ENCODE measurements at regions not wholly inside any gene's neighbourhood (a gene's known extent, or its start where the extent isn't known, plus 50 kb on each side); places are given as distances from the start of the nearest gene placed in this dataset.

DNA sequence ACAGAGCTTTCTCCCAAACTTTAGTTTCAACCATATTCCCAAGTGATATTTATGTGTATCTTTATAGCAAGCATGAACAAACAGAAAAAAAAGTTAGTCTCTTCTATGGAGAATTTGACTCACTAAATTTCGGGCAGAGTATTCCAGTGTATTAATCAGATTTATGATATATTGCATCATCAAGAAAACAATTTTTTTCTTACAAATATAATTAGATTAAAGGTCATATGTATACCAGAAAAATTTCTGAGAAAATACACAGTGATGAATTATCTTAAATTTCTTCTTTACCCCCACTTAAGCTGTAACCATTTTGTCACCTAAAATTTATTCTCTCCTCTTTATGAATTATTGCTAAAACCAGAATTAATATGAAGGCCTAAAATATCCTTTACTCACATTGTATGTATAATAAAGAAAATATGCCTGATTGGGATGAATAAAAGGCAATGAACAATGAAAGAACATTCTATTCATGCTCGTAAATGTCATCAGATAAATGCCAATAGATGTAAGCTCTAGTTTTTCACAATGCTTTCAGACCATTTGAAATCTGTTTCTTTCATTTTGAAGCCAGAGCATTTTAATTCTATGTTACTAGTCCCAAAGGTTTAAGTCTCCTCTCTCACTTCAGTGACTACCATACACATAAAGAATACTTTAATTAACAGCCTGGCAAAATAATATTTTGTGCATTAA lies 192.1 kb downstream of the HGF start:
- no peak overlapping the region for H3K27ac Mint-ChIP-seq
- H3K36me3 Mint-ChIP-seq (ENCODE audit: low read depth) = no peaks in the 10 kb centered on the region
- no peak overlapping the region for H3K4me3 Mint-ChIP-seq
- H3K27me3 Mint-ChIP-seq (ENCODE audit: low read depth, poor library complexity) = no peaks in the 10 kb centered on the region
- no peak for DNase-seq
- H3K9me3 Mint-ChIP-seq = no peaks in the 10 kb centered on the region
- no peaks in the 10 kb centered on the region for H3K4me1 Mint-ChIP-seq
- TF ChIP-seq, protein P1, sequence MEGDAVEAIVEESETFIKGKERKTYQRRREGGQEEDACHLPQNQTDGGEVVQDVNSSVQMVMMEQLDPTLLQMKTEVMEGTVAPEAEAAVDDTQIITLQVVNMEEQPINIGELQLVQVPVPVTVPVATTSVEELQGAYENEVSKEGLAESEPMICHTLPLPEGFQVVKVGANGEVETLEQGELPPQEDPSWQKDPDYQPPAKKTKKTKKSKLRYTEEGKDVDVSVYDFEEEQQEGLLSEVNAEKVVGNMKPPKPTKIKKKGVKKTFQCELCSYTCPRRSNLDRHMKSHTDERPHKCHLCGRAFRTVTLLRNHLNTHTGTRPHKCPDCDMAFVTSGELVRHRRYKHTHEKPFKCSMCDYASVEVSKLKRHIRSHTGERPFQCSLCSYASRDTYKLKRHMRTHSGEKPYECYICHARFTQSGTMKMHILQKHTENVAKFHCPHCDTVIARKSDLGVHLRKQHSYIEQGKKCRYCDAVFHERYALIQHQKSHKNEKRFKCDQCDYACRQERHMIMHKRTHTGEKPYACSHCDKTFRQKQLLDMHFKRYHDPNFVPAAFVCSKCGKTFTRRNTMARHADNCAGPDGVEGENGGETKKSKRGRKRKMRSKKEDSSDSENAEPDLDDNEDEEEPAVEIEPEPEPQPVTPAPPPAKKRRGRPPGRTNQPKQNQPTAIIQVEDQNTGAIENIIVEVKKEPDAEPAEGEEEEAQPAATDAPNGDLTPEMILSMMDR (IDR thresholded peaks at IDR 0.05) = no peak

DNA sequence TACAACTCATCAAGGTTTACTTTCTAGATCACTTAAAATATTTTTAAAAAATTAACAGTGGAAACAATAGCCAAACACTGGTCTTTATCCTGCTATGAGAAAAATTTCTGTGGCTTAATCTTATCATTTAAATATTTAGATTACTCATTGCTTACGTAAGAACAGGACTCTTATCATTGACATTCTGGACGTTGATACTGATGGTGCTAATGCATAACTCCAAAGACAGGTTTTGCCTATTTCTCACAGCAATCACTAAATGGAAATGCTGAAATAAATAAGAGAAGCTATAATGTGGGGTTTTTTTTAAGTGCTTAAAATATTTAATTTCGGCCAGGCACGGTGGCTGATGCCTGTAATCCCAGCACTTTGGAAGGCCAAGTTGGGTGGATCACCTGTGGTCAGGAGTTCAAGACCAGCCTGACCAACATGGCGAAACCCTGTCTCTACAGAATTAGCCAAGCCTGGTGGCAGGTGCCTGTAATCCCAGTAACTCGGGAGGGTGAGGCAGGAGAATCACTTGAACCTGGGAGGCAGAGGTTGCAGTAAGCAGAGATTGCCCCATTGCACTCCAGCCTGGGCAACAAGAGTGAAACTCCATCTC lies 195.0 kb downstream of the HGF start:
- H3K9me3 Mint-ChIP-seq = no peaks in the 10 kb centered on the region
- H3K4me1 Mint-ChIP-seq = no peaks in the 10 kb centered on the region
- H3K4me3 Mint-ChIP-seq = no peak overlapping the region
- H3K27me3 Mint-ChIP-seq (ENCODE audit: low read depth, poor library complexity) = no peaks in the 10 kb centered on the region
- TF ChIP-seq, protein P1 (IDR thresholded peaks at IDR 0.05) = no peak
- H3K27ac Mint-ChIP-seq = no peak overlapping the region
- no peaks in the 10 kb centered on the region for H3K36me3 Mint-ChIP-seq (ENCODE audit: low read depth)
- no peak for DNase-seq

GRCh38 chr7:81573932-81574331 lies 195.9 kb downstream of the HGF start:
- H3K9me3 Mint-ChIP-seq = no peaks in the 10 kb centered on the region
- no peaks in the 10 kb centered on the region for H3K4me1 Mint-ChIP-seq
- no peak for DNase-seq
- H3K36me3 Mint-ChIP-seq (ENCODE audit: low read depth) = no peaks in the 10 kb centered on the region
- TF ChIP-seq, protein P1 (IDR thresholded peaks at IDR 0.05) = no peak
- no peak overlapping the region for H3K27ac Mint-ChIP-seq
- H3K27me3 Mint-ChIP-seq (ENCODE audit: low read depth, poor library complexity) = no peaks in the 10 kb centered on the region
- H3K4me3 Mint-ChIP-seq = no peak overlapping the region

GRCh38 chr7:81573128-81573527 lies 196.7 kb downstream of the HGF start:
- Mint-ChIP-seq H3K4me1 (no peaks in the 10 kb centered on the region), H3K27me3 (ENCODE audit: low read depth, poor library complexity) (no peaks in the 10 kb centered on the region), H3K4me3 (no peak overlapping the region), H3K9me3 (no peaks in the 10 kb centered on the region), H3K27ac (no peak overlapping the region), H3K36me3 (ENCODE audit: low read depth) (no peaks in the 10 kb centered on the region)
- TF ChIP-seq, protein P1 (IDR thresholded peaks at IDR 0.05) = no peak
- DNase-seq = no peak

- no peak overlapping the region for H3K27ac Mint-ChIP-seq
- no peaks in the 10 kb centered on the region for H3K36me3 Mint-ChIP-seq (ENCODE audit: low read depth)
- peaks cover 5% of the 10 kb centered on the region for H3K4me1 Mint-ChIP-seq
- no peaks in the 10 kb centered on the region for H3K27me3 Mint-ChIP-seq (ENCODE audit: low read depth, poor library complexity)
- no peak for DNase-seq
- no peaks in the 10 kb centered on the region for H3K9me3 Mint-ChIP-seq
- no peak overlapping the region for H3K4me3 Mint-ChIP-seq
- TF ChIP-seq, protein P1 (IDR thresholded peaks at IDR 0.05) = no peak
These were observed 207.3 kb downstream of the HGF start for GRCh38 chr7:81562581-81562980.

GRCh38 chr7:81560708-81561107 lies 209.1 kb downstream of the HGF start:
- DNase-seq = no peak
- Mint-ChIP-seq H3K27me3 (ENCODE audit: low read depth, poor library complexity) (no peaks in the 10 kb centered on the region), H3K9me3 (no peaks in the 10 kb centered on the region), H3K4me1 (peaks cover 5% of the 10 kb centered on the region), H3K27ac (no peak overlapping the region), H3K4me3 (no peak overlapping the region), H3K36me3 (ENCODE audit: low read depth) (no peaks in the 10 kb centered on the region)
- TF ChIP-seq, protein P1 (IDR thresholded peaks at IDR 0.05) = no peak

Measured in nephron progenitor cell (in vitro differentiated cells).